Tibial nerve (tissue), 4 donors: ENCODE measurements at regions not wholly inside any gene's neighbourhood (a gene's known extent, or its start where the extent isn't known, plus 50 kb on each side); places are given as distances from the start of the nearest gene placed in this dataset.

Source experiments
- CTCF ChIP-seq, 5 experiments: fragments of 200-600 bp in 3 of 5; fragments of 450-650 bp in 2 of 5; sonication (generic) in 3 of 5; IDR thresholded peaks; one replicate each; pipeline ENCODE4 v1.5.1; 2016 to 2019; ENCODE audit warnings: antibody characterized with exemption in 5 of 5, mild to moderate bottlenecking in 3 of 5, moderate library complexity in 2 of 5
- EP300 ChIP-seq, 2 donors: sonication (generic); formaldehyde crosslinking; IDR thresholded peaks; one replicate each; pipeline ENCODE4 v1.6.1; 2017; ENCODE audit warnings: antibody characterized with exemption in 2 of 2, mild to moderate bottlenecking in 1 of 2
- POLR2A ChIP-seq, 2 donors: fragments of 450-650 bp; IDR thresholded peaks; one replicate each; pipeline ENCODE4 v1.6.1; 2017; ENCODE audit warnings: antibody characterized with exemption in 2 of 2, mild to moderate bottlenecking in 2 of 2, moderate library complexity in 2 of 2

- no peak for TF ChIP-seq CTCF (IDR thresholded peaks at IDR 0.05)
- no peak for TF ChIP-seq POLR2A (IDR thresholded peaks at IDR 0.05)
- TF ChIP-seq EP300 (IDR thresholded peaks at IDR 0.05), result no peak
Measured at GRCh38 chr7:63112764-63113712, 885.6 kb upstream of the ZNF722 start.
